Heart right ventricle (tissue), 16 donors: ENCODE measurements at regions not wholly inside any gene's neighbourhood (a gene's known extent, or its start where the extent isn't known, plus 50 kb on each side); places are given as distances from the start of the nearest gene placed in this dataset.

Experiments used
- ATAC-seq, 8 donors: fragments of 200-7000 bp; cut with Tn5 transposase; one replicate each; pipeline ENCODE4 v1.9.1; 2020; ENCODE audit warnings: mild to moderate bottlenecking in 8 of 8, moderate library complexity in 8 of 8, moderate number of reproducible peaks in 1 of 8
- DNase-seq, 2 donors: peaks; one replicate each; pipeline ENCODE4 v3.0.0-alpha.2; 2020
- H3K27ac ChIP-seq, 10 donors: fragments of 200-600 bp; sonication (generic) in 2 of 10; one replicate each; pipeline versions ENCODE4 v1.5.0 to v1.8.0; 2020 to 2022; ENCODE audit warnings: mild to moderate bottlenecking in 3 of 10
- H3K27me3 ChIP-seq, 7 donors: fragments of 200-600 bp; one replicate each; pipeline ENCODE4 v1.8.0; 2021 to 2022; ENCODE audit warnings: mild to moderate bottlenecking in 2 of 7
- H3K36me3 ChIP-seq, 9 donors: fragments of 200-600 bp; sonication (generic) in 1 of 9; one replicate each; pipeline versions ENCODE4 v1.5.0 to v1.8.0; 2020 to 2022; ENCODE audit warnings: mild to moderate bottlenecking in 2 of 9
- H3K4me1 ChIP-seq, 9 donors: fragments of 200-600 bp; sonication (generic) in 1 of 9; one replicate each; pipeline versions ENCODE4 v1.5.0 to v1.8.0; 2020 to 2022; ENCODE audit warnings: mild to moderate bottlenecking in 4 of 9
- H3K4me3 ChIP-seq, 10 donors: fragments of 200-600 bp; sonication (generic) in 2 of 10; one replicate each; pipeline versions ENCODE4 v1.5.0 to v1.8.0; 2020 to 2022; ENCODE audit warnings: mild to moderate bottlenecking in 7 of 10, moderate library complexity in 2 of 10
- H3K9me3 ChIP-seq, 11 donors: fragments of 200-600 bp in 10 of 11; sonication (generic) in 2 of 11; one replicate each; pipeline versions ENCODE4 v1.5.0 to v1.8.0; 2013 to 2022; ENCODE audit warnings: mild to moderate bottlenecking in 2 of 11, control low read depth in 1 of 11, moderate library complexity in 1 of 11
- WGBS, 2 donors: extraction: QIAGEN DNeasy Blood & Tissue Kit; methylation state at CpG; one replicate each; pipeline ENCODE4 v1.1.7; 2013; ENCODE audit warnings: inconsistent platforms in 1 of 2; 5-methylcytosine and 5-hydroxymethylcytosine counted together
- intact Hi-C, 10 donors: fragments of 100-400 bp; cut with DNase I; formaldehyde crosslinking; loops; one replicate each; pipeline versions ENCODE4 v1.11.1 to v1.14.2; 2022
- TF ChIP-seq, protein P1 (sequence below), 9 donors: fragments of 200-600 bp; sonication (generic) in 2 of 9; IDR thresholded peaks; one replicate each; pipeline versions ENCODE4 v1.5.0 to v1.8.0; 2021 to 2022; ENCODE audit warnings: antibody characterized with exemption in 9 of 9, mild to moderate bottlenecking in 5 of 9, moderate library complexity in 1 of 9
- donor health status: Arrhythmogenic right ventricular cardiomyopathy.
- donor health status: ischemic (EF 13 %, LVEDD 7.1; RV severe dilation, severe dysfunction).
- donor health status: healthy with polysubstance abuse.
- donor health status: DM: no; HTN: yes; CAD: no.
- donor health status: DM: no; HTN: no; CAD: no.
- donor health status: ischemic (EF 25% LVEDD 6.9; RV normal size, moderate dysfunction).
- donor health status: ischemic (EF 25% LVEDD 5.7; RV mildly dilated, moderate dysfunction).
- donor health status: healthy.
- donor health status: DM: yes; HTN: yes; CAD: no.
- donor health status: Ischemic cardiomyopathy.
- donor health status: ischemic (EF 35%, LVEDD 5.7; RV mildly dilated, moderate dysfunction).
- donor health status: nonischemic (EF 11% LVEDD 7.7; RV severe dilation, severe dysfunction).
- donor health status: DM: yes; HTN: yes; CAD: no.
- donor health status: PGD.
- donor health status: ischemic (EF 29% LVEDD 5.4; RV normal size, mild dysfunction).
- donor health status: nonischemic (EF 23%, LVEDD 6.1; RV moderate dilation, normal function).

DNA sequence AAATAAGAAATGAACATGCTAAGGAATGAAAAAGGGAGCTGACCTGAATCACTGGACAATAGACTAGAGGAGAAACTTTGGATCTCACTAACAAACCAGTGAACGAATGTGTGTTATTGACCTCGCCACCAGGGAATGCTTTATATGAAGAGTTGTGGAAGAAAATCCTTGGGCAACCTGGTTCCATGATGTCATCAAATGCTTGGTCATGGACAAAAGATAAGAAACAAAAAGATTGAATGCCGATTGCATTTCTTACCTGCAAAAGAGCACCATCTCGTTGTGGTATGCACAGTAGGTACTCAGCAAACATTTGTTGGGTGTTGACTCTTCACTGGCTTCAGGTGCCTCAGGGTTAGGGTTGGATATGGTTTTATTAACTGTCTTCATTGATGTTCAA, 165.2 kb upstream of the TSHZ2 start:
- H3K36me3 ChIP-seq: no peaks in the 10 kb centered on the region
- peaks cover 0 to 2% (median 0%) of the 10 kb centered on the region in 7 donors for H3K27me3 ChIP-seq
- H3K4me1 ChIP-seq: no peaks in the 10 kb centered on the region
- DNase-seq (no peak), ATAC-seq (no peak)
- H3K4me3 ChIP-seq: no peak overlapping the region
- H3K27ac ChIP-seq: no peak overlapping the region
- intact Hi-C loops: no loop called here
- no peaks in the 10 kb centered on the region for H3K9me3 ChIP-seq
- WGBS, 2 donors: 91% methylated on average over 4 of the region's 4 CpGs
- TF ChIP-seq, protein P1, sequence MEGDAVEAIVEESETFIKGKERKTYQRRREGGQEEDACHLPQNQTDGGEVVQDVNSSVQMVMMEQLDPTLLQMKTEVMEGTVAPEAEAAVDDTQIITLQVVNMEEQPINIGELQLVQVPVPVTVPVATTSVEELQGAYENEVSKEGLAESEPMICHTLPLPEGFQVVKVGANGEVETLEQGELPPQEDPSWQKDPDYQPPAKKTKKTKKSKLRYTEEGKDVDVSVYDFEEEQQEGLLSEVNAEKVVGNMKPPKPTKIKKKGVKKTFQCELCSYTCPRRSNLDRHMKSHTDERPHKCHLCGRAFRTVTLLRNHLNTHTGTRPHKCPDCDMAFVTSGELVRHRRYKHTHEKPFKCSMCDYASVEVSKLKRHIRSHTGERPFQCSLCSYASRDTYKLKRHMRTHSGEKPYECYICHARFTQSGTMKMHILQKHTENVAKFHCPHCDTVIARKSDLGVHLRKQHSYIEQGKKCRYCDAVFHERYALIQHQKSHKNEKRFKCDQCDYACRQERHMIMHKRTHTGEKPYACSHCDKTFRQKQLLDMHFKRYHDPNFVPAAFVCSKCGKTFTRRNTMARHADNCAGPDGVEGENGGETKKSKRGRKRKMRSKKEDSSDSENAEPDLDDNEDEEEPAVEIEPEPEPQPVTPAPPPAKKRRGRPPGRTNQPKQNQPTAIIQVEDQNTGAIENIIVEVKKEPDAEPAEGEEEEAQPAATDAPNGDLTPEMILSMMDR (IDR thresholded peaks at IDR 0.05): no peak

DNA sequence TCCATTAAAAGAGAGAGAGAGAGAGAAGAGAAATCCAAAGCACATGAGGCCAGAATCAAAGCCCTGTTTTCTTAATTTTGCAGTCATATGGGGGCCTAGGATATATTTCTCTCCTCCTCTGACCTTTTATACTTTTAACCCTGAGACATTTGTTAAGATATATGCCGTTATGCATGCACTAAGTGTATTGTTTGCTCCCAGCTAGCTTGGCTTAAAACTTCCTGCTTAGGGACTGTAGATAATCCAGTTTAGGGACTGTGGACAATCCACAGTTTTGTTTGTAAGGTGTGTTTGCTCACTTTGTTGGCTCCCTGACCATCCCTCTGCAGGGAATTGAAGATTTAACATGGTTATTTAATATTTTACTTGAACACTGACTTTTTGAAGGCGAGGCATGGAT, 166.3 kb upstream of the TSHZ2 start:
- TF ChIP-seq, protein P1 (IDR thresholded peaks at IDR 0.05): no peak
- Histone ChIP-seq H3K36me3 (no peaks in the 10 kb centered on the region), H3K4me3 (no peak overlapping the region), H3K4me1 (peaks cover 0 to 4% (median 0%) of the 10 kb centered on the region in 9 donors), H3K27ac (no peak overlapping the region), H3K9me3 (no peaks in the 10 kb centered on the region), H3K27me3 (peaks cover 0 to 2% (median 0%) of the 10 kb centered on the region in 7 donors)
- intact Hi-C loops: no loop called here
- ATAC-seq (no peak), DNase-seq (no peak)
- 64 to 65% methylated on average over 2 of the region's 2 CpGs for WGBS, 2 donors

DNA sequence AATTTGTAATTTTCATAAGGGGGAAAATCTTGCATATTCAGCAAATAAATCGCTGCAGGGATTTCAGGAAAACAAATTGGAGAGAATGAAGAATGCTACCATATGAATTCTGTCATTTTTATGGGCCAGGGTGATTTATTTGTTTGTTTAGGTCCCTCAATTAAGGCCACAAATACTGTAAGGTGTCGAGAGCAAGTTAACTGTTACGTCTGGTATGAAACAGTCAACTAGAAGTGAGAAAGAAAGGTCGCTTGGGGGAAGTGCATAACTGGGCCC, 166.9 kb upstream of the TSHZ2 start:
- TF ChIP-seq, protein P1 (IDR thresholded peaks at IDR 0.05): no peak
- Histone ChIP-seq H3K4me1 (peaks cover 0 to 4% (median 0%) of the 10 kb centered on the region in 9 donors), H3K27me3 (peaks cover 0 to 2% (median 0%) of the 10 kb centered on the region in 7 donors), H3K9me3 (no peaks in the 10 kb centered on the region), H3K27ac (no peak overlapping the region), H3K36me3 (no peaks in the 10 kb centered on the region), H3K4me3 (no peak overlapping the region)
- ATAC-seq (no peak), DNase-seq (no peak)
- intact Hi-C loops: no loop called here
- WGBS, 2 donors: 81 to 82% methylated on average over 4 of the region's 4 CpGs

DNA sequence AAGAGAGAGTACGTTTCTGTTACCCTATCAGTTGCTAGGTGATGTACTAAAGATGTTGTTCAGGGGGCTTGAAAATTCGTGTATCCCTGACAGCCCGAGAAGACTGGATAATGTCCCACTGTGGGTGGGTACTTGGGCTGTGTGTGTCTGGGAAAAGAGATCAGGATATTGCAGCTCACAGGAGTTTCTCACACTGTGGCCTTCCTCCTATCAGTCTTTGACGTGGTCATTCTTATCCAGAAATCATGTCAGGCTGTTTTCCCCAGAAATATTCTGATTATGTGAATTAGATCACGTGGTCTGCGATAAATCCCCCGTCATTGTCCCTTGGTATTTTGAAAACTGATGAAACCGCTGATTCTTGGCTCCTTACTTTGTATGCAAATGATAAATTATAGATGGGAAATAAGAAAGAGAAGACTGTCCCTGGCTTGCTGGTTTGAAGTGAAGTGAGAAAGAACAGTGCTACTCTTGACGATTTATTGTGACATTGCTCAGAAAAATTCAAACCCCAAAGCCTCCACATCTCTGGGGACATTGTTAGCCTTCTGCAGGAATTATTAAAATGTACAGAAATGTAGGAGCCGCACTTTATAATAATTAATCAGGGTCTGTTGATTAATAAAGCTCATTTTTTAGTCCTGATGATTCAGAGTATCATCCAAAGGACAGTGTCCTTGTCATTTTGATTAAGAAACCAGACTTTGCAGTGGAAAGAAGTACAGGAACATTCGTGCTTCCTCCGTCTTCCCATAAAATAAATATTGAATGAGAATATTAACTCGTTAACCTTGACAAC, 167.5 kb upstream of the TSHZ2 start:
- Histone ChIP-seq H3K36me3 (no peaks in the 10 kb centered on the region), H3K4me1 (peaks cover 0 to 4% (median 0%) of the 10 kb centered on the region in 9 donors), H3K4me3 (no peak overlapping the region), H3K27me3 (peaks cover 0 to 2% (median 0%) of the 10 kb centered on the region in 7 donors), H3K9me3 (no peaks in the 10 kb centered on the region), H3K27ac (no peak overlapping the region)
- intact Hi-C loops: no loop called here
- 50 to 51% methylated on average over 13 of the region's 13 CpGs for WGBS, 2 donors
- ATAC-seq (no peak), DNase-seq (no peak)
- TF ChIP-seq, protein P1 (IDR thresholded peaks at IDR 0.05): no peak
